ENCODE measurements at regions not wholly inside any gene's neighbourhood (a gene's known extent, or its start where the extent isn't known, plus 50 kb on each side); places are given as distances from the start of the nearest gene placed in this dataset.
A peak's percentile ranks its signal among the peaks of the same experiment; 100 is the strongest.
"Not testable (repeated sequence)": the region's sequence is repeated elsewhere in the genome, so short reads cannot be mapped to it uniquely, and the experiment has no call there.

GRCh38 chr11:100531290-100531689 is 155.8 kb upstream of the ARHGAP42 start:
- DNase-seq (ENCODE audit: low read depth): not testable (repeated sequence)

- DNase-seq (ENCODE audit: low read depth): no peak
Measured at GRCh38 chr11:100536979-100537378, 150.1 kb upstream of the ARHGAP42 start.

- no peak for DNase-seq (ENCODE audit: low read depth)
Measured at GRCh38 chr11:100543386-100543785, 143.7 kb upstream of the ARHGAP42 start.

- no peak for DNase-seq (ENCODE audit: low read depth)
Measured at GRCh38 chr11:100545556-100545955, 141.5 kb upstream of the ARHGAP42 start.

- no peak for DNase-seq (ENCODE audit: low read depth)
Measured at GRCh38 chr11:100545970-100546369, 141.1 kb upstream of the ARHGAP42 start.

- no peak for DNase-seq (ENCODE audit: low read depth)
Measured at GRCh38 chr11:100546714-100547113, 140.4 kb upstream of the ARHGAP42 start.

- DNase-seq (ENCODE audit: low read depth): no peak
Measured at GRCh38 chr11:100550298-100550697, 136.8 kb upstream of the ARHGAP42 start.

GRCh38 chr11:100550912-100551632 is 136.0 kb upstream of the ARHGAP42 start:
- DNase-seq (ENCODE audit: low read depth): no peak

GRCh38 chr11:100555931-100556330 is 131.2 kb upstream of the ARHGAP42 start:
- no peak for DNase-seq (ENCODE audit: low read depth)

- no peak for DNase-seq (ENCODE audit: low read depth)
Measured at GRCh38 chr11:100556781-100557180, 130.3 kb upstream of the ARHGAP42 start.

GRCh38 chr11:100557830-100558611 is 129.1 kb upstream of the ARHGAP42 start:
- DNase-seq (ENCODE audit: low read depth): no peak

- DNase-seq (ENCODE audit: low read depth): no peak
Measured at GRCh38 chr11:100560606-100561005, 126.5 kb upstream of the ARHGAP42 start.

GRCh38 chr11:100561323-100561722 is 125.8 kb upstream of the ARHGAP42 start:
- DNase-seq (ENCODE audit: low read depth): no peak

- DNase-seq (ENCODE audit: low read depth): no peak
Measured at GRCh38 chr11:100562128-100562527, 125.0 kb upstream of the ARHGAP42 start.

GRCh38 chr11:100563541-100564280 is 123.4 kb upstream of the ARHGAP42 start:
- no peak for DNase-seq (ENCODE audit: low read depth)

- no peak for DNase-seq (ENCODE audit: low read depth)
Measured at GRCh38 chr11:100573911-100574513, 113.1 kb upstream of the ARHGAP42 start.

GRCh38 chr11:100574894-100575769 is 112.0 kb upstream of the ARHGAP42 start:
- DNase-seq (ENCODE audit: low read depth): no peak

- DNase-seq (ENCODE audit: low read depth): peak; percentile 33
Measured at GRCh38 chr11:100575860-100576717, 111.0 kb upstream of the ARHGAP42 start.

GRCh38 chr11:100576718-100577021 is 110.4 kb upstream of the ARHGAP42 start:
- DNase-seq (ENCODE audit: low read depth): no peak

- DNase-seq (ENCODE audit: low read depth): no peak
Measured at GRCh38 chr11:100578831-100579311, 108.2 kb upstream of the ARHGAP42 start.
